ENCODE measurements at regions not wholly inside any gene's neighbourhood (a gene's known extent, or its start where the extent isn't known, plus 50 kb on each side); places are given as distances from the start of the nearest gene placed in this dataset.

- no peak overlapping the region for H3K4me2 ChIP-seq (ENCODE audit: low read length)
- no peaks in the 10 kb centered on the region for H3K79me2 ChIP-seq (ENCODE audit: low read length)
- H3K4me1 ChIP-seq (ENCODE audit: low read length): peaks cover 5% of the 10 kb centered on the region; the same call in 1 of the 2 replicates
These were observed 188.2 kb upstream of the TSC22D1 start for GRCh38 chr13:44764302-44764692.

DNA sequence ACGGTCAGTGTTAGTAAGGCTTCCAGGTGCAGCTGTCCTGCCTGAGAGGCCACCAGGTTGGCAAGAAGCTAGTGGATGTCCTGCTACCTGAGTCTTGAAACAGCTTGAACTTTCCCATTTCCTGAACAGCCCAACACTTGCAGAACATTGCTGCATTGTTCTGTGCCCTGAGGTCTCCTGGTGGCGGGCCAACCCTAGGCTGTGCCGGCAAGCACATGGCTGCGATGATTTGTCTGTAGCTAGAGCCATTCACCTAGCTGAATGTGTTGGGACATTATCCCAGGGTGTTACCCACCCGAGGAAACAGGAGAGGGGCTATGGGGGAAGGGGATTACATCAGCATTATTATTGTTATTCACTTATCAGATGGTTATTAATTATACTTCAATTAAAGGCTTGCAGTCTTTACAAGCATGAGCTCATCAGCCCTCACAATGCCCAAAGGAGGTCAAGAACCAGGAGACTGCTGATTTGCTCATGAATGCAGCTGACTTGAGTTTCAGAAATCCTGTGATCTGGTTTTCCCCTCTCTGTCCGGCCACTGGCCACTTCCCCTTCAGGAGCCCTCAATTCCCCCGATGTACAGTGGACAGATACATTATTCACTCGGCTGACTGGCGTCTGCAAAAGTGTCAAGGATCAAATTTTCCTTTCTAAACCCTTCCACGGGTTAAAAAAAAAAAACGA lies 187.6 kb upstream of the TSC22D1 start:
- Histone ChIP-seq H2AFZ (ENCODE audit: low read depth, low read length) (no peak overlapping the region), H4K20me1 (ENCODE audit: insufficient read depth, low read length) (no peaks in the 10 kb centered on the region), H3K27ac (ENCODE audit: low read length) (no peak overlapping the region), H3K4me1 (ENCODE audit: low read length) (peaks cover 5% of the 10 kb centered on the region; the same call in 1 of the 2 replicates), H3K27me3 (ENCODE audit: low read depth, low read length) (no peaks in the 10 kb centered on the region), H3K9me3 (ENCODE audit: insufficient read depth, low read length) (no peaks in the 10 kb centered on the region), H3K36me3 (replicated peaks; ENCODE audit: low read depth, low read length) (no peaks in the 10 kb centered on the region), H3K79me2 (ENCODE audit: low read length) (no peaks in the 10 kb centered on the region), H3K9ac (ENCODE audit: low read length) (no peak overlapping the region), H3K4me2 (ENCODE audit: low read length) (no peak overlapping the region), H3K4me3 (ENCODE audit: low read length) (no peak overlapping the region)
- TF ChIP-seq, protein P1, sequence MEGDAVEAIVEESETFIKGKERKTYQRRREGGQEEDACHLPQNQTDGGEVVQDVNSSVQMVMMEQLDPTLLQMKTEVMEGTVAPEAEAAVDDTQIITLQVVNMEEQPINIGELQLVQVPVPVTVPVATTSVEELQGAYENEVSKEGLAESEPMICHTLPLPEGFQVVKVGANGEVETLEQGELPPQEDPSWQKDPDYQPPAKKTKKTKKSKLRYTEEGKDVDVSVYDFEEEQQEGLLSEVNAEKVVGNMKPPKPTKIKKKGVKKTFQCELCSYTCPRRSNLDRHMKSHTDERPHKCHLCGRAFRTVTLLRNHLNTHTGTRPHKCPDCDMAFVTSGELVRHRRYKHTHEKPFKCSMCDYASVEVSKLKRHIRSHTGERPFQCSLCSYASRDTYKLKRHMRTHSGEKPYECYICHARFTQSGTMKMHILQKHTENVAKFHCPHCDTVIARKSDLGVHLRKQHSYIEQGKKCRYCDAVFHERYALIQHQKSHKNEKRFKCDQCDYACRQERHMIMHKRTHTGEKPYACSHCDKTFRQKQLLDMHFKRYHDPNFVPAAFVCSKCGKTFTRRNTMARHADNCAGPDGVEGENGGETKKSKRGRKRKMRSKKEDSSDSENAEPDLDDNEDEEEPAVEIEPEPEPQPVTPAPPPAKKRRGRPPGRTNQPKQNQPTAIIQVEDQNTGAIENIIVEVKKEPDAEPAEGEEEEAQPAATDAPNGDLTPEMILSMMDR (IDR thresholded peaks at IDR 0.05; ENCODE audit: low read depth, low read length): no peak
- no peak for TF ChIP-seq EZH2phosphoT487 (IDR thresholded peaks at IDR 0.05; ENCODE audit: low read depth)

More at GRCh38 chr13:44764302-44764692, 188.2 kb upstream of the TSC22D1 start:
- Histone ChIP-seq H4K20me1 (ENCODE audit: insufficient read depth, low read length) (no peaks in the 10 kb centered on the region), H3K9ac (ENCODE audit: low read length) (no peak overlapping the region), H3K4me3 (ENCODE audit: low read length) (no peak overlapping the region), H3K36me3 (replicated peaks; ENCODE audit: low read depth, low read length) (no peaks in the 10 kb centered on the region), H3K9me3 (ENCODE audit: insufficient read depth, low read length) (no peaks in the 10 kb centered on the region), H3K27me3 (ENCODE audit: low read depth, low read length) (0 out of 2 replicates have a peak, but pooled peaks cover 1% of the 10 kb centered on the region), H2AFZ (ENCODE audit: low read depth, low read length) (no peak overlapping the region), H3K27ac (ENCODE audit: low read length) (no peak overlapping the region)
- no peak for TF ChIP-seq EZH2phosphoT487 (IDR thresholded peaks at IDR 0.05; ENCODE audit: low read depth)
- TF ChIP-seq, protein P1 (IDR thresholded peaks at IDR 0.05; ENCODE audit: low read depth, low read length): no peak

GRCh38 chr13:44762911-44763310 lies 186.8 kb upstream of the TSC22D1 start:
- no peak overlapping the region for H3K4me2 ChIP-seq (ENCODE audit: low read length)
- no peak overlapping the region for H3K9ac ChIP-seq (ENCODE audit: low read length)
- no peak overlapping the region for H3K4me3 ChIP-seq (ENCODE audit: low read length)
- no peaks in the 10 kb centered on the region for H3K27me3 ChIP-seq (ENCODE audit: low read depth, low read length)
- no peak overlapping the region for H2AFZ ChIP-seq (ENCODE audit: low read depth, low read length)
- no peaks in the 10 kb centered on the region for H3K9me3 ChIP-seq (ENCODE audit: insufficient read depth, low read length)
- no peaks in the 10 kb centered on the region for H4K20me1 ChIP-seq (ENCODE audit: insufficient read depth, low read length)
- no peaks in the 10 kb centered on the region for H3K36me3 ChIP-seq (replicated peaks; ENCODE audit: low read depth, low read length)
- H3K79me2 ChIP-seq (ENCODE audit: low read length): no peaks in the 10 kb centered on the region
- TF ChIP-seq, protein P1 (IDR thresholded peaks at IDR 0.05; ENCODE audit: low read depth, low read length): no peak
- TF ChIP-seq EZH2phosphoT487 (IDR thresholded peaks at IDR 0.05; ENCODE audit: low read depth): no peak
- H3K4me1 ChIP-seq (ENCODE audit: low read length): no peaks in the 10 kb centered on the region
- no peak overlapping the region for H3K27ac ChIP-seq (ENCODE audit: low read length)

DNA sequence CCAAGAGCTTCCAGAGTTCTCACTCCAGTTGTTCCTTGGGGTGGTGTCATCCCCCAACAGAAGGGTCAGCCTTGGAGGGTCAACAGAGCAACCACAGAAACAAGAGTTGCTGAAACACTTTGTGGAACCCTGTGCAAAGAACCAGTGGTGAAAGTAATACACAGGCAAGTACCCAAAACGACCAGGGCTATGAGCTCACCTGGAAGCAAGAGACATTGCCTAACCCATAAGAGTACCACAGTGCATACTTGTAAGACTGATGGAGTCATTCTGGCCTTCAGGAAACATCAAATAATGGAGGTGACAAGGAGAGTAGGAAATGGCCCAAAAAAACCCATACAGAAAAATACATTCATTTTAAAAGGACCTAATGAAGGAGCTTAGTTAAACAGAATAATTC lies 184.3 kb upstream of the TSC22D1 start:
- H3K79me2 ChIP-seq (ENCODE audit: low read length): no peaks in the 10 kb centered on the region
- TF ChIP-seq EZH2phosphoT487 (IDR thresholded peaks at IDR 0.05; ENCODE audit: low read depth): no peak
- TF ChIP-seq, protein P1 (IDR thresholded peaks at IDR 0.05; ENCODE audit: low read depth, low read length): no peak
- H4K20me1 ChIP-seq (ENCODE audit: insufficient read depth, low read length): no peaks in the 10 kb centered on the region
- H3K4me2 ChIP-seq (ENCODE audit: low read length): no peak overlapping the region
- H3K36me3 ChIP-seq (replicated peaks; ENCODE audit: low read depth, low read length): no peaks in the 10 kb centered on the region
- no peak overlapping the region for H3K27ac ChIP-seq (ENCODE audit: low read length)
- no peaks in the 10 kb centered on the region for H3K9me3 ChIP-seq (ENCODE audit: insufficient read depth, low read length)
- H3K9ac ChIP-seq (ENCODE audit: low read length): no peak overlapping the region
- no peak overlapping the region for H3K4me3 ChIP-seq (ENCODE audit: low read length)
- H3K4me1 ChIP-seq (ENCODE audit: low read length): no peaks in the 10 kb centered on the region
- H3K27me3 ChIP-seq (ENCODE audit: low read depth, low read length): peaks cover 10% of the 10 kb centered on the region; the same call in 1 of the 2 replicates
- no peak overlapping the region for H2AFZ ChIP-seq (ENCODE audit: low read depth, low read length)
